ENCODE measurements at regions not wholly inside any gene's neighbourhood (a gene's known extent, or its start where the extent isn't known, plus 50 kb on each side); places are given as distances from the start of the nearest gene placed in this dataset.

- DNase-seq, result no peak
- H3K4me3 ChIP-seq, result no peak overlapping the region
- H3K9me3 ChIP-seq, result no peaks in the 10 kb centered on the region
- no peaks in the 10 kb centered on the region for H3K4me1 ChIP-seq
- no peaks in the 10 kb centered on the region for H3K27me3 ChIP-seq
- no peak for TF ChIP-seq CTCF (IDR thresholded peaks at IDR 0.05)
- intact Hi-C loops (cut with DNase I), result no loop called here
- no peak overlapping the region for H3K9ac ChIP-seq (ENCODE audit: low read depth in 2 of 2, low read length in 2 of 2)
- H3K36me3 ChIP-seq, result no peaks in the 10 kb centered on the region
- no peak overlapping the region for H3K27ac ChIP-seq
These were observed 339.9 kb downstream of the HNRNPD start for GRCh38 chr4:82033862-82034261.

GRCh38 chr4:82031376-82031927, 342.3 kb downstream of the HNRNPD start:
- intact Hi-C loops (cut with DNase I), result no loop called here
- Histone ChIP-seq H3K9me3 (no peaks in the 10 kb centered on the region), H3K27me3 (no peaks in the 10 kb centered on the region), H3K36me3 (no peaks in the 10 kb centered on the region), H3K4me3 (no peak overlapping the region), H3K4me1 (no peaks in the 10 kb centered on the region), H3K9ac (ENCODE audit: low read depth in 2 of 2, low read length in 2 of 2) (no peak overlapping the region), H3K27ac (no peak overlapping the region)
- DNase-seq, result no peak
- TF ChIP-seq CTCF (IDR thresholded peaks at IDR 0.05), result no peak

- no peak for TF ChIP-seq CTCF (IDR thresholded peaks at IDR 0.05)
- Histone ChIP-seq H3K4me3 (no peak overlapping the region), H3K4me1 (no peaks in the 10 kb centered on the region), H3K9ac (ENCODE audit: low read depth in 2 of 2, low read length in 2 of 2) (no peak overlapping the region), H3K27ac (no peak overlapping the region), H3K27me3 (no peaks in the 10 kb centered on the region), H3K9me3 (no peaks in the 10 kb centered on the region), H3K36me3 (no peaks in the 10 kb centered on the region)
- DNase-seq, result no peak
- intact Hi-C loops (cut with DNase I), result no loop called here
These were observed 356.1 kb downstream of the HNRNPD start for GRCh38 chr4:82017680-82018079.

- Histone ChIP-seq H3K36me3 (no peaks in the 10 kb centered on the region), H3K27me3 (no peaks in the 10 kb centered on the region), H3K4me1 (no peaks in the 10 kb centered on the region), H3K27ac (no peak overlapping the region), H3K4me3 (no peak overlapping the region), H3K9ac (ENCODE audit: low read depth in 2 of 2, low read length in 2 of 2) (no peak overlapping the region), H3K9me3 (no peaks in the 10 kb centered on the region)
- no peak for DNase-seq
- intact Hi-C loops (cut with DNase I), result no loop called here
- TF ChIP-seq CTCF (IDR thresholded peaks at IDR 0.05), result no peak
These were observed 368.6 kb downstream of the HNRNPD start for GRCh38 chr4:82005158-82005557.

GRCh38 chr4:81997313-81997712, 376.5 kb downstream of the HNRNPD start:
- H3K4me1 ChIP-seq, result no peaks in the 10 kb centered on the region
- intact Hi-C loops (cut with DNase I), result no loop called here
- H3K36me3 ChIP-seq, result no peaks in the 10 kb centered on the region
- no peaks in the 10 kb centered on the region for H3K27me3 ChIP-seq
- no peak overlapping the region for H3K9ac ChIP-seq (ENCODE audit: low read depth in 2 of 2, low read length in 2 of 2)
- no peak overlapping the region for H3K4me3 ChIP-seq
- no peak for DNase-seq
- no peaks in the 10 kb centered on the region for H3K9me3 ChIP-seq
- no peak overlapping the region for H3K27ac ChIP-seq
- TF ChIP-seq CTCF (IDR thresholded peaks at IDR 0.05), result no peak

Data from colonic mucosa (tissue), 4 donors.